ENCODE measurements at regions not wholly inside any gene's neighbourhood (a gene's known extent, or its start where the extent isn't known, plus 50 kb on each side); places are given as distances from the start of the nearest gene placed in this dataset.

- no peak overlapping the region for H3K27ac ChIP-seq (ENCODE audit: low read depth, low read length)
- Mint-ChIP-seq H3K4me3 (no peak overlapping the region), H3K36me3 (ENCODE audit: low read depth) (no peaks in the 10 kb centered on the region), H3K9me3 (no peaks in the 10 kb centered on the region), H3K27me3 (ENCODE audit: insufficient read depth) (no peaks in the 10 kb centered on the region), H3K27ac (no peak overlapping the region), H3K4me1 (peaks cover 2% of the 10 kb centered on the region)
- no peak overlapping the region for H3K9ac ChIP-seq (ENCODE audit: extremely low read depth, low read length, poor library complexity, severe bottlenecking)
- no peak for DNase-seq
- peaks cover 12% of the 10 kb centered on the region for H3K9me3 ChIP-seq (ENCODE audit: control insufficient read depth, low read length)
- H3K4me3 ChIP-seq (ENCODE audit: low read length), result no peak overlapping the region
- H3K36me3 ChIP-seq (ENCODE audit: control insufficient read depth, insufficient read depth, low read length), result no peaks in the 10 kb centered on the region
- WGBS, 2 experiments (ENCODE audit: insufficient coverage in 1 of 2, insufficient read length in 1 of 2), result 67 to 72% methylated on average over 2 of the region's 2 CpGs
- no peaks in the 10 kb centered on the region for H3K4me1 ChIP-seq (ENCODE audit: control insufficient read depth, insufficient read depth, low read length)
- TF ChIP-seq CTCF (conservative IDR thresholded peaks at IDR 0.05), result no peak
- H3K27me3 ChIP-seq (ENCODE audit: control insufficient read depth, insufficient read depth, low read length, poor library complexity, severe bottlenecking), result no peaks in the 10 kb centered on the region
These were observed 424.8 kb downstream of the CBLN4 start for GRCh38 chr20:55580475-55580874.

GRCh38 chr20:55579802-55580201, 425.5 kb downstream of the CBLN4 start:
- H3K27ac Mint-ChIP-seq, result no peak overlapping the region

GRCh38 chr20:55576981-55577380, 428.3 kb downstream of the CBLN4 start:
- no peak overlapping the region for H3K4me3 Mint-ChIP-seq
- H3K27me3 Mint-ChIP-seq (ENCODE audit: insufficient read depth), result no peaks in the 10 kb centered on the region
- peaks cover 2% of the 10 kb centered on the region for H3K4me1 Mint-ChIP-seq
- Histone ChIP-seq H3K27me3 (ENCODE audit: control insufficient read depth, insufficient read depth, low read length, poor library complexity, severe bottlenecking) (no peaks in the 10 kb centered on the region), H3K27ac (ENCODE audit: low read depth, low read length) (no peak overlapping the region), H3K9ac (ENCODE audit: extremely low read depth, low read length, poor library complexity, severe bottlenecking) (no peak overlapping the region), H3K4me3 (ENCODE audit: low read length) (no peak overlapping the region), H3K4me1 (ENCODE audit: control insufficient read depth, insufficient read depth, low read length) (no peaks in the 10 kb centered on the region), H3K36me3 (ENCODE audit: control insufficient read depth, insufficient read depth, low read length) (no peaks in the 10 kb centered on the region), H3K9me3 (ENCODE audit: control insufficient read depth, low read length) (peaks cover 12% of the 10 kb centered on the region)
- H3K27ac Mint-ChIP-seq, result no peak overlapping the region
- H3K36me3 Mint-ChIP-seq (ENCODE audit: low read depth), result no peaks in the 10 kb centered on the region
- DNase-seq, result no peak
- no peak for TF ChIP-seq CTCF (conservative IDR thresholded peaks at IDR 0.05)
- WGBS, 2 experiments (ENCODE audit: insufficient coverage in 1 of 2, insufficient read length in 1 of 2), result 73% methylated on average over 1 of the region's 1 CpG; no CpG with 5 or more reads in 1 of the 2 experiments
- H3K9me3 Mint-ChIP-seq, result no peaks in the 10 kb centered on the region

More at GRCh38 chr20:55579802-55580201, 425.5 kb downstream of the CBLN4 start:
- Mint-ChIP-seq H3K4me1 (peaks cover 2% of the 10 kb centered on the region), H3K9me3 (no peaks in the 10 kb centered on the region), H3K36me3 (ENCODE audit: low read depth) (no peaks in the 10 kb centered on the region), H3K4me3 (no peak overlapping the region), H3K27me3 (ENCODE audit: insufficient read depth) (no peaks in the 10 kb centered on the region)
- no peak overlapping the region for H3K27ac ChIP-seq (ENCODE audit: low read depth, low read length)
- H3K27me3 ChIP-seq (ENCODE audit: control insufficient read depth, insufficient read depth, low read length, poor library complexity, severe bottlenecking), result no peaks in the 10 kb centered on the region
- DNase-seq, result no peak
- H3K4me1 ChIP-seq (ENCODE audit: control insufficient read depth, insufficient read depth, low read length), result no peaks in the 10 kb centered on the region
- H3K36me3 ChIP-seq (ENCODE audit: control insufficient read depth, insufficient read depth, low read length), result no peaks in the 10 kb centered on the region
- TF ChIP-seq CTCF (conservative IDR thresholded peaks at IDR 0.05), result no peak
- 72 to 100% methylated on average over 1 to 2 of the region's 2 CpGs for WGBS, 2 experiments (ENCODE audit: insufficient coverage in 1 of 2, insufficient read length in 1 of 2)
- H3K9ac ChIP-seq (ENCODE audit: extremely low read depth, low read length, poor library complexity, severe bottlenecking), result no peak overlapping the region
- H3K4me3 ChIP-seq (ENCODE audit: low read length), result no peak overlapping the region
- H3K9me3 ChIP-seq (ENCODE audit: control insufficient read depth, low read length), result peaks cover 12% of the 10 kb centered on the region

All from endodermal cell (in vitro differentiated cells).